HG03103 (cell line): ENCODE measurements at regions not wholly inside any gene's neighbourhood (a gene's known extent, or its start where the extent isn't known, plus 50 kb on each side); places are given as distances from the start of the nearest gene placed in this dataset.

Experiments used
- ATAC-seq: cut with Tn5 transposase; IDR thresholded peaks from one replicate; pipeline ENCODE4 v1.9.1; 2021; ENCODE audit warnings: low read depth; ENCODE audit not compliant: unreplicated experiment

- ATAC-seq = no peak
These were observed 321.0 kb downstream of the RPS6KC1 start for GRCh38 chr1:213371847-213372619.

DNA sequence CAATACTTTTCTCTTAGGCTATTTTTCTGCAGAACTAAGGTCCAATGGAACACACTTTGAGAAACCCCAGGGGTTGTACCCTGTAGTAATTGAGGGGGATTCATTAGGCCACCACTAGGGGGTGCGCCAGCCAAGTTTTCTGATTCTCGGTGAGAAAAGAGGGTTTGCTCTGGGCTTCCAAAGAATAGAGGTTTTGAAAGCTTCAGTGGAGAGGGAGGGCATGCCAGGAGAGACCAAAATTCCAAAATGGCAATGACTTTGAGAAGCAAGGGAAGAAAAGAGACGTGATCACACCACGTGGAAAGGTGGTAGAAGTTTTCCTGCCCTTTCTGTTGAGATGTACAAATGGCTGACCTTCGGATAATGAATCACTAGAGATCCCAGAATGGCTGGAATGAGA lies 323.3 kb downstream of the RPS6KC1 start:
- ATAC-seq = no peak

DNA sequence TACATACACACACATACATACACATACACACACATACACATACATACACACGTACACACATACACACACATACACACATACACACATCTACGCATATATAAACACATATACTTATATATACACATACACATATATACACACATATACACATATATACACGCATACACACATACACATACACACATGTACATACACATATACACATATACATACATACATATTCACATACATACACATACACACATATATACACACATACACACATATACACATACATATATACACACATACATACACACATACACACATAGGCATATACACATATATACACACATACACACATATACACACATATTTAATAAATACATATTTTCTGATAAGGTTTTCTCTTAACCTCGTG lies 324.0 kb downstream of the RPS6KC1 start:
- no peak for ATAC-seq

DNA sequence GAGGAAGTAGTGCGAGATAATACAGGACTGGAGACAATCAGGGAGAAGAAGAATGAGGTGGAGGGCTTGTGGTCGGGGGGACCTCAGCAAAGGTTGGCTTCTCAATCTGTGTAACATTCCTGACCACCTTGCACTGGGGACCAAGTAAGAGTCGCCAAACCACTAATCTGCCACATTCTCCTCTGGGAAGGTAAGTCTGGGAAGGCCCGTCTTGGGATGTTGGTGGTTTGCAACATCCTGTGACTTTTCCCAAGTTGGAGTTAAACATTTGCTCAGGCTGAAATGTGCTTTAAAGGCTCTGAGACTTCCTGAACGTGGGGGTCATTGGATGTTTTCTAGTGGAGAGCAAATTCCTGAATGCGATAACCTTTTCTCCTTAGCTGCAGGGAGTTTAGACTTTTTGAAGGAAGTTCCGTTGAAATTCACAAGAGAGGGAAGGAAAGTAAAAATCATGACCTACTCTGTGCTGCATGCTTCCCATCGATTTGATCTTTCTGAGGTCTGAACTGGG lies 325.9 kb downstream of the RPS6KC1 start:
- no peak for ATAC-seq

DNA sequence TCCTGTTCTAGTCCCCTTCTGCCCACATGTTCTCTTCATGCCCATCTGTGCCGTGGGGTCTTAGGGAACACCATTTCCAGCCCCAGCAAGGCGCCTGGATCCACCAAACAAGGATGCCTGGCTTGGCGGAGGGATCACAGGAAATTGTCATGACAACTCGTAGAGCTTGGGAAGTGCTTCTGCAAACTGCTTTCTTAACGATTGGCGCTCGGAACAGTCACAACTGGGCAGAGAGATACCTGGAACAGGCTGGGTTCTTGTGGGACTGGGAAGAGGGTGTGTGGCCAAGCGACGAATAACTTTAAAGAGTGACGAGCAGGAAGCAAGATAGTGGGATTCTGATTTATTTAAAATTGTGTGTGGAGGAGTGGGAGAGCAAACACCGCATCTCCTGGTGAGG lies 329.8 kb downstream of the RPS6KC1 start:
- no peak for ATAC-seq

DNA sequence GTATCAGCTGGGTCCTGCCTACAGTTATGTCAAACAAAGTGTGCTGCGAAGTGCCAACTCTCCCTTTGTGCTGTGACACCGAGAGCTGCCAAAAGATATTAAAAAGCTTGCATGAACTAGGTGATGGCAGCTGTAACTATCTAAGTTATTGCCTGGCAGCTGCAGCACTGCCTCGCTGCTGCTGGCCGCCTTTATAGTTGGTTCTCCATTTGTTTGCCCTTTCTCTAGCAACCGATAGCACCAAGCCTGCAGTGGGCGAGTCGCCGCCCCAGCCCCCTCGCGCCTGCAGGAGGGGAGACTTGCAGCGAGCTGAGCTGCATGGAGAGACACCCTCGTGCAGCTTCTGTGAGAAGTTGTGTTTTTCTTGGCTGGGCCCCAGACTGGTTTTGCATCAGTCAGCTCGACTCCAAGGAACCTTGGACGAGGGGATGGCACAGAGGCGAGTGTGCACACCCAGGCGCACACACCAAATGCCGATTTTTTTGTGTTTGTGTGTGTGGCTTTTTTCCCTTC lies 330.6 kb downstream of the RPS6KC1 start:
- no peak for ATAC-seq

GRCh38 chr1:213383465-213383864 lies 332.4 kb downstream of the RPS6KC1 start:
- ATAC-seq = no peak

GRCh38 chr1:213385201-213385600 lies 334.2 kb downstream of the RPS6KC1 start:
- ATAC-seq = no peak

- ATAC-seq = no peak
These were observed 334.8 kb downstream of the RPS6KC1 start for GRCh38 chr1:213385806-213386324.

DNA sequence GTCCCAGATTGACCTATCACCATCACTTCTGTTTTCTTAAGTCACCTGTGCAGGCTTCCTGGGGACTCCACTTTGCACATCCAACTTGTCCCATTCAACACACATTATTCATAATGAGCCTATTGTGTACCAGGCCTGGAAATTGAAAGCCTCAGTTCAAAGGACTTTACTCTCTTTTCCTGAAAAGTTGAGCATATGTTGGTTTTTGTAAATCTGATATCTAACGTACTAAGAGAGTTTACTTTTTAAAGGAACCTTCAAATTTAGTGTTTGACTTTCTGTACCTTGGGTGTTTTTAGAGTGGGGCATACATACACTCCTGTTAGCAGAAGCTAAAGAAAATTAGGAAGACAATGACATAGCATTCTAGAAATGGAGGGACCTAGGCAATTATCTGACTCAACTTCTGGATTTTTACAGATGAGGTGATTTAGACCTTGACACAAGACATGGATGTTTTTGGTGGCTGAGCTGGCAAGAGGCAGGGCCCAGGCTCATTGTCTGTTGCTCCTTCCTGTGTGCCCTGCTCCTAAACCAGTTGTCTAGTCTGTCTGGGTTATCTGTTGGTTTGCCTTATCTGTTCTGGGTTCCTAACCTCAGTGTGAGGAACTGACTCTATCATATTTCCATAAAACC lies 336.5 kb downstream of the RPS6KC1 start:
- no peak for ATAC-seq

- ATAC-seq = no peak
These were observed 337.2 kb downstream of the RPS6KC1 start for GRCh38 chr1:213388199-213388598.

DNA sequence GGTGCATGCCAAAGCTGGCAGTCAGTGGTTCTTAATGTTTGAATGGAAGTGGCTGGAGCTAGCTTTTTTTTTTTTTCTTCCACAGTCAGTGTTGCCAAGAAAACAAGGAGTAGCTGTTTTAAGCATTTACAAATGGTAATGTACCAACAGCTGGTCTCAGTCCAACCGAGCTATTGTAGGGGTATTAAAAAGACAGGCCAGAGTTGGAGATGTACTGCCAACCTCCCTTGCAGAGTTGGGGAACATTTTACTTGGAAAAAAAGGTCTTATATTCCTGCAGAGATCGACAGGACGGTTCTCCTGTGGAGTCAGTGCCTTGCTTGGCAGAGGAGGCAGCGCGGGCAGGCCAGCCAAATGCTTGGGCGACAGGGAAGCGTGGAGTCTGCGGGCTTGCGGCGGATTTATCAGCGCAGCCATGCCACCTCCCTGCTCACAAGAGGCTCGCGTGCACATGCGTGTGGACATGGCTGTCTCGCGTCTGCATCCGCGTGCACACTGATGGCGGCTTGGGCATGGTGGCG lies 338.1 kb downstream of the RPS6KC1 start:
- ATAC-seq = no peak

DNA sequence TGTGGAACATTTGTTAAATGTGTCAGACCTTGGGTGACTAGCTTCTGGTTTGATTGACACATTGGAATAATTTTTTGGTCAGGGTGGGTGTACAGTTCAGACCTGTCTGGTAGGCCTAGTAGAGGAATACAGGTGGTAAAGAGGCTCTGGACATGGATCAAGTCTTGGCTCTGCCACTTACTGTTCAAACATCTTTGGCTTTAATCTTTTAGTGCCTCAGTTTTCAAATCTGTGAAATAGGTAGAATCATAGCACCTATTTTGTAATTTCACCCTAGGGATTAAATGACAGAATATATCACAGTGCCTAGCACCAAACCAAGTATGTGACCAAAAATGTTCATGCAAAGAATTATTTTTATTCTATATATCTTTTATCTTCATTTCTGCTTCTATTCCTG lies 340.4 kb downstream of the RPS6KC1 start:
- no peak for ATAC-seq

DNA sequence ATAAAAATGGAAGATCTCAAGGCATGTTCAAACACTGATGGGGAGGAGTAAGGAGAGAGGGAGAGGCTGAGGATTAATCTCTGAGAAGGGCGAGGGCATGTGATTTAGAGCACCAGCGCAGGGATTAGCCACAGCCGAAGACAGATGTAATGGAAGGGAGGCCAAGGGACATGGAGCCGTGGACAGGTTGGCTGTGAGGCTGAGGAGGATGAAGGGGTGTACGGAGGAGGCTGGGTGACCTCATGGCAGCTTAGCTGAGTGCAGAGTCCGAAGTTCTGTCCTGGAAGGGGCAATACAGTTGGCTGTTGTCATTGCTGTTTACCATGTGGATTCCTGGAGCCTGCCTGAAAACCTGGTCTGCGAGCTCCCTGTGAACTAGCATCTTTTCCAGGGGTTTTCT lies 342.8 kb downstream of the RPS6KC1 start:
- ATAC-seq = no peak

DNA sequence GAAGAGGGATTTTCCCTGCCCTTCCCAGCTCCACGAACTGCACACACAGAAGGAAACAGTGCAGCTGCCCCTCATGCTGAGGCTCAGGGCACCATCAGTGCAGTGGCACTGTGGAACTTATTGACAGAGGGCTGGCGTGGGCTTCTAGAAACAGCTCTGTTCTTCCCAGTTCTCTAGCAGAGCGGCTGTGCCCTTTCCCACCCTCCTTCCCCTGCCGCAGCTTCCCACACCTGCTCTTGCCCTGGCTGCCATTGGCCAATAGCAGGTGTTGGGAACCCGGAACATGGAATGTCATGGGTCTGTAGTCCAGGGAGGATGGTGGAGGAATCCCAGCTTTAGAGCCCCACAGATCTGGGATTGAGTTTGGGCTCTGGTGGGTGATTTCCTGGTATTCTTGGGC lies 343.8 kb downstream of the RPS6KC1 start:
- ATAC-seq = no peak

DNA sequence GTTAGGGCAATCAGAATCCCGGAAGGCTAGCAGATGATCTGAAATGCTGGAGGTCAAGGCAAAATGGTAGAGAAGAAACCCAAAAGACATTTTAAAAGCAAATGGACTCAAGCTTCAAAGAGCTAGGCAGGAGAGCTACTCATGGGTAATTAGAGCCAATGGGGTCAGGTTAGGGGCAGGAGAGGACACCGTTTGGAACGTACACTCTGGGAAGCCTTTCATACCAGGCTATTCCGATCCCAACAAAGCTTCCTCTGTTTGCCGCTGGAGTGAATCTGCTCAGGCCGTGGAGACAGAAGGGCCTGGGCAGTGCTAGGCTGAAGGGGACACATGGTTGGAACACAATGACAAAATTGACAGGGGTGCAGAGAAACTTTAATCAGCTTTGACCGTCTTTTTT lies 346.6 kb downstream of the RPS6KC1 start:
- ATAC-seq = no peak

DNA sequence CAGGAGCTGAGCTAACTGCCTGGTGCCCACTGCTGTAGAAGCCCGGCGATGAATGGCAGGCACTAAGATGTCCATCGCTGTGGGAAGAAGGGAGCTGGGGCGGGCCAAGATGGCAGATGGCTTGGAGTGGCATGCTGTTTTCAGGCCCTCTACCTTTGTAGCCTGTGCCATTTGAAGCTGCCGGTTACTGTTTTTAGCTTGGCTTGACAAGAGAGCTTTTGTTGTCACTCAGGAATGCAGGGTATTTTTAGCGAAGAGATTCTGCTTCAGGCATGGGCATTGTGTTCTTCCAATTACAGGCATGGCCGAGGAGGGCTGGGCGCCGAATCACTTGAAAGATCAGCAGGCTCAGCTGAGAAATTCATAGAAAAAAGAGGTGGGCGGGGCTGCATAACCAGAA lies 348.7 kb downstream of the RPS6KC1 start:
- no peak for ATAC-seq

DNA sequence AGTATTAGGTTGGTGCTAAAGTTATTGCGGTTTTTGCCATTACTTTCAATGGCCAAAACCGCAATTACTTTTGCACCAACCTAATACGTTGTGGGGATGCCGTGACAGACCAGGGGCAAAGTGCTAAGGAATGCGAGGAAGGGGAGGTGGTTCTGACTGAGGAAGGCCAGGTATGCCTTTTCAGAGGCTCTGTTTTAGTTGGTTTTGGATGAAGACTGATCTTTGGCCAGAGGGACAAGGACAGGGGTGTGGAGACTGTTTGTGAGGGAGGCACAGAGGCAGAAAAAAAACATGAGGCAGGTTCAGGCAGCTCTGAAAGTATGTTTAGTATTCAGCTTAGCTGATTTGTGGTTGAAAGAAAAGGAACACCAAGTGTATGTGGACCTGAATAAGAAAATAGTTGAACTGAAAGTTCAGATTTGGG lies 358.2 kb downstream of the RPS6KC1 start:
- no peak for ATAC-seq

- no peak for ATAC-seq
These were observed 358.9 kb downstream of the RPS6KC1 start for GRCh38 chr1:213409971-213410370.

GRCh38 chr1:213414346-213414745 lies 363.3 kb downstream of the RPS6KC1 start:
- ATAC-seq = no peak

- ATAC-seq = no peak
These were observed 363.9 kb downstream of the RPS6KC1 start for GRCh38 chr1:213414911-213415310.
